Ascending aorta (tissue), 2 donors: ENCODE measurements at regions not wholly inside any gene's neighbourhood (a gene's known extent, or its start where the extent isn't known, plus 50 kb on each side); places are given as distances from the start of the nearest gene placed in this dataset.
A peak's percentile ranks its signal among the peaks of the same experiment; 100 is the strongest.

Experiments used
- DNase-seq, 2 donors: peaks; one replicate each; pipeline ENCODE4 v3.0.0-alpha.2; 2019; ENCODE audit warnings: low spot score in 2 of 2
- H3K27ac ChIP-seq, 2 donors: fragments of 200-600 bp; sonication (generic); one replicate each; pipeline ENCODE4 v1.5.1; 2016 to 2017; ENCODE audit warnings: mild to moderate bottlenecking in 1 of 2
- H3K27me3 ChIP-seq: fragments of 200-600 bp; sonication (generic); one replicate; pipeline ENCODE4 v1.5.1; 2017
- H3K36me3 ChIP-seq, 2 donors: fragments of 200-600 bp; sonication (generic); one replicate each; pipeline ENCODE4 v1.5.1; 2016
- H3K4me1 ChIP-seq, 2 donors: fragments of 200-600 bp; sonication (generic); one replicate each; pipeline ENCODE4 v1.5.1; 2016 to 2017; ENCODE audit warnings: mild to moderate bottlenecking in 1 of 2
- H3K4me3 ChIP-seq, 2 donors: fragments of 200-600 bp; sonication (generic); one replicate each; pipeline ENCODE4 v1.5.1; 2016 to 2017; ENCODE audit warnings: mild to moderate bottlenecking in 1 of 2
- H3K9me3 ChIP-seq, 2 donors: fragments of 200-600 bp; sonication (generic); one replicate each; pipeline ENCODE4 v1.5.1; 2016
- intact Hi-C: fragments of 100-400 bp; cut with DNase I; formaldehyde crosslinking; loops from one replicate; pipeline ENCODE4 v1.15.1; 2023
- TF ChIP-seq, protein P1 (sequence below), 3 experiments: fragments of 200-600 bp in 2 of 3; fragments of 450-650 bp in 1 of 3; sonication (generic) in 2 of 3; IDR thresholded peaks; one replicate each; pipeline ENCODE4 v1.5.1; 2016 to 2019; ENCODE audit warnings: antibody characterized with exemption in 3 of 3, mild to moderate bottlenecking in 1 of 3, moderate library complexity in 1 of 3

DNA sequence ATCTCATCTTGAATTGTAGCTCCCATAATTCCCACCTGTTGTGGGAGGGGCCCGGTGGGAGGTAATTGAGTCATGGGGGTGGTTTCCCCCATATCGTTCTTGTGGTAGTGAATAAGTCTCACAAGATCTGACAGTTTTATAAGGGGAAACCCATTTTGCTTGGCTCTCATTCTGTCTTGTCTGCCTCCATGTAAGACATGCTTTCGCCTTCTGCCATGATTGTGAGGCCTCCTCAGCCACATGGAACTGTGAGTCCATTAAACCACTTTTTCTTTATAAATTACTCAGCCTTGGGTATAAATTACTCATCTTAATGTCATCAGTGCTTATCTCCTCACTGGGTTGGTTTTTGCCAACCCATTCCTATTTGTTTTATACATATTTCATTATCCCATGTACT, 142.0 kb upstream of the GMDS start:
- no peak for DNase-seq
- peaks cover 0 to 9% of the 10 kb centered on the region in 2 donors for H3K4me1 ChIP-seq
- H3K27me3 ChIP-seq: no peaks in the 10 kb centered on the region
- H3K27ac ChIP-seq: no peak overlapping the region
- intact Hi-C loops: no loop called here
- H3K36me3 ChIP-seq: no peaks in the 10 kb centered on the region
- TF ChIP-seq, protein P1, sequence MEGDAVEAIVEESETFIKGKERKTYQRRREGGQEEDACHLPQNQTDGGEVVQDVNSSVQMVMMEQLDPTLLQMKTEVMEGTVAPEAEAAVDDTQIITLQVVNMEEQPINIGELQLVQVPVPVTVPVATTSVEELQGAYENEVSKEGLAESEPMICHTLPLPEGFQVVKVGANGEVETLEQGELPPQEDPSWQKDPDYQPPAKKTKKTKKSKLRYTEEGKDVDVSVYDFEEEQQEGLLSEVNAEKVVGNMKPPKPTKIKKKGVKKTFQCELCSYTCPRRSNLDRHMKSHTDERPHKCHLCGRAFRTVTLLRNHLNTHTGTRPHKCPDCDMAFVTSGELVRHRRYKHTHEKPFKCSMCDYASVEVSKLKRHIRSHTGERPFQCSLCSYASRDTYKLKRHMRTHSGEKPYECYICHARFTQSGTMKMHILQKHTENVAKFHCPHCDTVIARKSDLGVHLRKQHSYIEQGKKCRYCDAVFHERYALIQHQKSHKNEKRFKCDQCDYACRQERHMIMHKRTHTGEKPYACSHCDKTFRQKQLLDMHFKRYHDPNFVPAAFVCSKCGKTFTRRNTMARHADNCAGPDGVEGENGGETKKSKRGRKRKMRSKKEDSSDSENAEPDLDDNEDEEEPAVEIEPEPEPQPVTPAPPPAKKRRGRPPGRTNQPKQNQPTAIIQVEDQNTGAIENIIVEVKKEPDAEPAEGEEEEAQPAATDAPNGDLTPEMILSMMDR (IDR thresholded peaks at IDR 0.05): no peak
- no peaks in the 10 kb centered on the region for H3K9me3 ChIP-seq
- H3K4me3 ChIP-seq: no peak overlapping the region

DNA sequence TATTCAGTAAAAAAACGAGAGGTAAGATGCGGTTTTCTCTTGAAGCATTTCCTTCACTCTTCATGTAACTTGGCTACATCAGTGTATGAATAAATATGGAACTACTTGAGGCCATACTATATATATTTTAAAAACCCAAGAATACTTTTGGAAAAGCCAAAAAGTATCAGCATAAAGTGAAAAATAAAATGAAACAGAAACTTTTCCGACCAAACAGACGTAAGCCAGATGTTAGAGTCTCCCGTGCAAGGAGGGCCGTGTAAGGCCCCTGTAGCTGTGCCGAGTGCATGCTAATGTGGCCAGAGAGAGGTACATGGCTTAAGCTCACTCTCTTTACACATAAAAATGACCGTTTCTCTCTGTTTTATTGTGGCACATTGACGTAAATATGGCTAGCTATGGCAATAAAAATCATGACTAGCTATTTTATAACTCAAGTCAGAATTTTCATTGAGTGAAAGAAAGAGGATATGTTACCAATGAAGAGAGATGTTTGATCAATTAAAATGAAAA, 140.1 kb upstream of the GMDS start:
- intact Hi-C loops: no loop called here
- Histone ChIP-seq H3K4me1 (peaks cover 0 to 12% of the 10 kb centered on the region in 2 donors), H3K27ac (no peak overlapping the region), H3K27me3 (no peaks in the 10 kb centered on the region), H3K36me3 (no peaks in the 10 kb centered on the region), H3K9me3 (no peaks in the 10 kb centered on the region), H3K4me3 (no peak overlapping the region)
- TF ChIP-seq, protein P1 (IDR thresholded peaks at IDR 0.05): no peak
- no peak for DNase-seq

DNA sequence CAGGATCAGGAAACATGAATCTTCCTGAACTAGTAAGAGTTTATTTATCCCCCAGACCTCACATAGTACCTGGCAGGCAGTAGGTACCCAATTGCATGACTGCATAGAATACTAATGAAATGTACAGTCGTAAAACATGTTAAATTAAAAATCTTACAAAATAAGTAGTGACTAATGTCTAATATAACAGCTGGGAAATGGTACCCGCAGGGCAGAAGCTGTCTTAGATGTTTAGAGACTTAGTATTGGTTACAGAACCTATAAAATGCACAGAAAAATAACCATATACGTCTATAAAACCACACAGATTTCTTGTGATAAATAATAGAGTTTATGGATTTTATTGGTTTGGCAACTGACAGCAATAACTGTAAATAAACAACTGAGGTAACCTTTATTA, 139.1 kb upstream of the GMDS start:
- intact Hi-C loops: no loop called here
- peaks cover 0 to 12% of the 10 kb centered on the region in 2 donors for H3K4me1 ChIP-seq
- TF ChIP-seq, protein P1 (IDR thresholded peaks at IDR 0.05): no peak

DNA sequence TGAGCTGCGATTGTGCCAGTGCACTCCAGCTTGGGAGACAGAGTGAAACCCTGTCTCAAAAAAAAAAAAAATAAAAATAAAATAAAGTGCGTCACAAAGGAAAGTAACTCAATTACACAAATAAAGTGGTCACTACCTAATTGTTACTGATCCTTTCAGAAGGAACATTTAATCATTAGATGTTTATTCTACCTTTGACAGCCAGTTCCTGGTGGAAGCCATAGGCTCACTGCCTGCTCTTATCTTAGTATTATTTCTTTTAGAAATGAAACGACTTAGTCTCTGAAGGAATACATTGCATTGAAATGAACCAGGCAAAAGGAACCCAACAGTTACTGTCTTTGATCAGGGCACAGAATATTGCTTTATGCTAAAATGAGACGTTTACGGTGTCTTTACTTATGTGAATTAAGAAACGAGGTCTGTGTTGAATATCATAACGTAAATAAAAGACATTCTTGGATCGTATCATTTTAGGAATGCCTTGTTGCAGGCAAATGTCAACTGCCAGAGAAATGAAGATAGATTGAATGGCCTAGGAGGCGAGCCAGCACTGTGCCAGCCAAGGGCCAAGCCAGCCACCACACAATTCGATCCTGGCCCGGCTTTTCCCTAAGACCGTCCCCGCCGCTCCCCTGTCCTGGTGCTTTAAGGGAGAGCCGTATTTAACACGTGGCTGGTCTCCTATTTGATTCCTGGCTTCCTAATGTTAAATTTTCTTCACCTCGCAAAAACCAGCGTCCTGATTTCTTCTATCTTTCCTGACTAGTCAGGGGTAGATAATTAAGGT, 136.7 kb upstream of the GMDS start:
- Histone ChIP-seq H3K27ac (peak overlapping the region; percentile 80 to 86), H3K36me3 (no peaks in the 10 kb centered on the region), H3K9me3 (no peaks in the 10 kb centered on the region), H3K27me3 (no peaks in the 10 kb centered on the region), H3K4me1 (peaks cover 0 to 14% of the 10 kb centered on the region in 2 donors), H3K4me3 (peak overlapping the region; percentile 2 to 57)
- intact Hi-C loops: no loop called here
- TF ChIP-seq, protein P1 (IDR thresholded peaks at IDR 0.05): no peak
- DNase-seq: no peak

More for the DNA sequence above, 139.1 kb upstream of the GMDS start:
- no peaks in the 10 kb centered on the region for H3K9me3 ChIP-seq
- H3K36me3 ChIP-seq: no peaks in the 10 kb centered on the region
- no peak for DNase-seq
- no peak overlapping the region for H3K4me3 ChIP-seq
- H3K27me3 ChIP-seq: no peaks in the 10 kb centered on the region
- H3K27ac ChIP-seq: no peak overlapping the region

DNA sequence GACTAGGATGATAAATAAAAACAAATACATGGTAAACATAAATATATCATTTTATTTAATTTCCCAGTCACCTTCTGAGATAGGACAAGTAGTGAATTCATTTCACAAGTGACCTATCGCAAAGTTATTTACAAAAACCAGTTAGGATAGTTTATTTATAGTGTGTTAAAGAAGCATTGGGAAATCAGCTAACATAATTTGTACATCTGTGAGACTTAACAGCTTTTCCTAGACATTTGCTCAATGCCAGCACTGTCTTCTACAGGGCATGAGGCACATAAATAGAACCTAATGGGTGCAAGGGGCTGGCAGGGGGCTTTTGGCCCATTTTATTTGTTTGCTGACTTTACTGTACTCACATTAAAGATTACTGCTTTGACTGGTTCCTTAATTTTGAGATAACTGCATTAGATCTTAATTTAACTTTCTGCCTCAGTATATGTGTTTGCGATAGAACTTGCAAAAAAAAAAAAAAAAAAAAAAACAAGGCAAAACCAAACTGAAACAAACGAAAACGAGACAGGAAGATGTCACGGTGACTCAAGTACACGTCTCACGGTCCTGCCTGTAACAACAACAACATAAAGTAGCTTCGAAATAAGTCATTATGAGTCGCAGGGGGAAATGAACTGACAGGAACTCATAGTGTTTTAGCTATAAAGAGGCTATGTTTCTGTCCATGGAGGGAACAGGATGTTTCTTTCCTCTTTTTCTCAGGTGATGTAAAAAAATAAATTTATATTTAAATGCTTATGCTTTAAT, 133.7 kb upstream of the GMDS start:
- Histone ChIP-seq H3K4me1 (peaks cover 0 to 14% of the 10 kb centered on the region in 2 donors), H3K27me3 (no peaks in the 10 kb centered on the region), H3K9me3 (no peaks in the 10 kb centered on the region), H3K27ac (no peak overlapping the region), H3K36me3 (no peaks in the 10 kb centered on the region), H3K4me3 (no peak overlapping the region)
- TF ChIP-seq, protein P1 (IDR thresholded peaks at IDR 0.05): no peak
- no peak for DNase-seq
- intact Hi-C loops: no loop called here
